ENCODE measurements at regions not wholly inside any gene's neighbourhood (a gene's known extent, or its start where the extent isn't known, plus 50 kb on each side); places are given as distances from the start of the nearest gene placed in this dataset.

DNA sequence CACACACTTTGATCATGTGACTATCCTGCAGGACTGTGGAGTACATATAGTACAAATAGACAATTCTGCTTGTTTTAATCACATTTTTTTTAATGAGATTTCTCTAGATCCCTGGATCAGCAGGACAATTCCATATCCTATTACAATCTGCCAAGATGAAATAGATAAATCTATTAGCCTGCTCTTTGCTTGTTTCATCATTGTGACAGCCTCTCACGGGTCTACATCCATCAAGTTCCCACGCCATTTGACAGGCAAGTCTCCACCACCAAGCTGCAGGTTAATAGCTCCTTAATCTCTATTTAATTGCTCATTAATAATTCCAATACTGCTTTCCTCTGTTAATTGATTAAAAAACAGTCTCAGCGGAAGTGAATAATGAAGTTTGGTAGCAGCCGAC is 671.5 kb downstream of the CCSER2 start:
- no peaks in the 10 kb centered on the region for H3K4me1 Mint-ChIP-seq
- H3K36me3 Mint-ChIP-seq: no peaks in the 10 kb centered on the region
- H3K9me3 ChIP-seq: no peaks in the 10 kb centered on the region
- peaks cover 0 to 4% (median 0%) of the 10 kb centered on the region in 3 donors for H3K9me3 Mint-ChIP-seq
- no peaks in the 10 kb centered on the region for H3K27me3 Mint-ChIP-seq
- no peak overlapping the region for H3K4me3 ChIP-seq (ENCODE audit: control insufficient read depth in 1 of 2, extremely low read depth in 1 of 2, low read length in 1 of 2)
- DNase-seq: no peak
- H3K27me3 ChIP-seq (replicated peaks in 1 of 2; ENCODE audit: control insufficient read depth in 2 of 2, extremely low read depth in 1 of 2, insufficient read depth in 2 of 2, low read length in 1 of 2): no peaks in the 10 kb centered on the region
- no peak overlapping the region for H3K27ac ChIP-seq (ENCODE audit: low read length)
- ChIA-PET CTCF (no interaction called here), POLR2A (no interaction called here)
- ATAC-seq (replicated peaks in 1 of 4): no peak
- H3K27ac Mint-ChIP-seq: no peak overlapping the region
- no peaks in the 10 kb centered on the region for H3K4me1 ChIP-seq (ENCODE audit: control insufficient read depth in 1 of 2, extremely low read depth in 1 of 2, insufficient read depth in 2 of 2, low read length in 2 of 2)
- no CpG with 5 or more reads among the region's 4 CpGs for WGBS (ENCODE audit: insufficient coverage)
- H3K36me3 ChIP-seq (ENCODE audit: control insufficient read depth in 2 of 2, extremely low read depth in 1 of 2, insufficient read depth in 1 of 2, low read length in 1 of 2): no peaks in the 10 kb centered on the region
- H3K4me3 Mint-ChIP-seq: no peak overlapping the region

DNA sequence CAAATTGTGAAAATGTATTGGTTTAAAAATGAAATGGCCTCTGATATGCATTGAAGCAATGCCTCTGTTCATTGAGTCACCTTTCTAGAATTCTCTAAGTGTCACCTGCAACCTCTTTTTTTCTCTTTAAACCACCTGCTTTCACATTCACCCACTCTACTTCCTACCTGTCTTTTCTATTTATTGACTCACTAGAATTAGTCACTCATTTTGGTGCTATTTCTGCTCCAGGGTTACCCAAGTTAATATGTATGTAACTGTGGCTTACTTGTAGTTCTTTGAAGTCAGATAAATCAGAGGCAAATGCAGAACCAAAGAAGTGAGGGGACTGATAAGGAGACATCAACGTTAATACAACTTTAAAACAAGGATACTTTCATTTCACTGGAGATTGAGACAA is 674.7 kb downstream of the CCSER2 start:
- Mint-ChIP-seq H3K27ac (no peak overlapping the region), H3K36me3 (no peaks in the 10 kb centered on the region), H3K27me3 (no peaks in the 10 kb centered on the region), H3K9me3 (peaks cover 0 to 3% (median 3%) of the 10 kb centered on the region in 3 donors), H3K4me3 (no peak overlapping the region), H3K4me1 (no peaks in the 10 kb centered on the region)
- Histone ChIP-seq H3K4me1 (ENCODE audit: control insufficient read depth in 1 of 2, extremely low read depth in 1 of 2, insufficient read depth in 2 of 2, low read length in 2 of 2) (no peaks in the 10 kb centered on the region), H3K36me3 (ENCODE audit: control insufficient read depth in 2 of 2, extremely low read depth in 1 of 2, insufficient read depth in 1 of 2, low read length in 1 of 2) (no peaks in the 10 kb centered on the region), H3K27me3 (replicated peaks in 1 of 2; ENCODE audit: control insufficient read depth in 2 of 2, extremely low read depth in 1 of 2, insufficient read depth in 2 of 2, low read length in 1 of 2) (no peaks in the 10 kb centered on the region), H3K27ac (ENCODE audit: low read length) (no peak overlapping the region), H3K9me3 (no peaks in the 10 kb centered on the region), H3K4me3 (ENCODE audit: control insufficient read depth in 1 of 2, extremely low read depth in 1 of 2, low read length in 1 of 2) (no peak overlapping the region)
- no CpG with 5 or more reads among the region's 1 CpG for WGBS (ENCODE audit: insufficient coverage)
- POLR2A ChIA-PET: no interaction called here
- ATAC-seq (replicated peaks in 1 of 4) (no peak), DNase-seq (no peak)
- CTCF ChIA-PET: no interaction called here

DNA sequence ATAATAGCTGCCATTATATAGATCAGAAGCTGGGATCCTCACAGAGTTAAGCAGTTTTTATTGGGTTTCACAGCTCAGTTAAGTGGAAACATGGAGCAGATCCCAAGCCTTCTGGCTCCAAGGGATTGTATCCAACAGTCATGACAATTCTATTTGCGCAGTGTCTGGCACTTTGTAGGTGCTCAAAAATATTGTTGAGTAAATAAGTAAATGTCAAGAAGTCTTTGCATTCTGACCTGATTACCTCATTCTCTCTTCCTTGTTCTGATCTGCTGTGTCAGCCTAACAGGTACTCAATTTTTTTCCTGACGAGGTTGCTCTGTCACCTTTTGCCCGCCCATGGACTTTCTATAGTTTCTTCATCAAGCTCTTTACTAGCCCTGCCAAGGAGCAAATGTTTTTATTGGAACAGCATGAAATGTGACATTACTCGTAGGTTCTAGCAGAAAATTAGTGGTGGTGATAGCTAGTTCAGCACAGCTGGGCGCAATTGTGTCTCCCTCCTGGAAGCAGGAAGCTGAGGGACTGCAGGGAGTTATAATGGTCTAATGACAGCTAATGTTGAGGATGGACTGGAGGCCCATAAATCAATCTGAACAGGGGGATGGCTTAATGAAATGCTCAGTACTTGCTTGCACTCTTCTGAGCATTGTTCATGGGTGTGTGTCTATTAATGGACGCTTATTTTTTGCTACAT is 680.2 kb downstream of the CCSER2 start:
- H3K27me3 ChIP-seq (replicated peaks in 1 of 2; ENCODE audit: control insufficient read depth in 2 of 2, extremely low read depth in 1 of 2, insufficient read depth in 2 of 2, low read length in 1 of 2): no peaks in the 10 kb centered on the region
- Mint-ChIP-seq H3K4me1 (no peaks in the 10 kb centered on the region), H3K27me3 (no peaks in the 10 kb centered on the region), H3K9me3 (peaks cover 0 to 3% (median 0%) of the 10 kb centered on the region in 3 donors), H3K36me3 (no peaks in the 10 kb centered on the region), H3K27ac (no peak overlapping the region), H3K4me3 (no peak overlapping the region)
- POLR2A ChIA-PET: no interaction called here
- CTCF ChIA-PET: no interaction called here
- H3K9me3 ChIP-seq: no peaks in the 10 kb centered on the region
- H3K36me3 ChIP-seq (ENCODE audit: control insufficient read depth in 2 of 2, extremely low read depth in 1 of 2, insufficient read depth in 1 of 2, low read length in 1 of 2): no peaks in the 10 kb centered on the region
- no peak overlapping the region for H3K4me3 ChIP-seq (ENCODE audit: control insufficient read depth in 1 of 2, extremely low read depth in 1 of 2, low read length in 1 of 2)
- ATAC-seq (replicated peaks in 1 of 4) (no peak), DNase-seq (no peak)
- no peak overlapping the region for H3K27ac ChIP-seq (ENCODE audit: low read length)
- WGBS (ENCODE audit: insufficient coverage): 72% methylated on average over 2 of the region's 6 CpGs
- H3K4me1 ChIP-seq (ENCODE audit: control insufficient read depth in 1 of 2, extremely low read depth in 1 of 2, insufficient read depth in 2 of 2, low read length in 2 of 2): no peaks in the 10 kb centered on the region

DNA sequence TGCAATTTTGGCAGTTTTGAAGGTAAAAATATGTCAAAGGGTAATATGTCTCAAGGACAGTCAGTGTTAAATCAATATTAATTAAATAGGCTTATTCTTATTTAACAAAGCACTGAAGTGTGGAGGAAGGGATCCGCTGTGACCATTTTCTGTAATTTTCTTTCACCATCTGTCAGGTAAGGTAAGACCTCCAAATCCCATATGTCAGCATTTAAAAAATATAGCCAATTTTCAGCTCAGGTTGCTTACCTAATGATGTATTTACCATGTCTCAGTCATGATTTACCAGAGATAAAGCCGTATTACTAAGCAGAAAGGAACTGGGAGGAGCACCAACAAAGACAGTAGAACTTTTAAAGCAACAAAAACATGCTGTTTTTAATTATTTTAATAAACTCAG is 683.9 kb downstream of the CCSER2 start:
- H3K27ac ChIP-seq (ENCODE audit: low read length): no peak overlapping the region
- Mint-ChIP-seq H3K27ac (no peak overlapping the region), H3K27me3 (no peaks in the 10 kb centered on the region), H3K36me3 (no peaks in the 10 kb centered on the region), H3K4me1 (no peaks in the 10 kb centered on the region), H3K4me3 (no peak overlapping the region), H3K9me3 (no peaks in the 10 kb centered on the region)
- no CpG with 5 or more reads among the region's 2 CpGs for WGBS (ENCODE audit: insufficient coverage)
- no peaks in the 10 kb centered on the region for H3K4me1 ChIP-seq (ENCODE audit: control insufficient read depth in 1 of 2, extremely low read depth in 1 of 2, insufficient read depth in 2 of 2, low read length in 2 of 2)
- H3K4me3 ChIP-seq (ENCODE audit: control insufficient read depth in 1 of 2, extremely low read depth in 1 of 2, low read length in 1 of 2): no peak overlapping the region
- no peaks in the 10 kb centered on the region for H3K27me3 ChIP-seq (replicated peaks in 1 of 2; ENCODE audit: control insufficient read depth in 2 of 2, extremely low read depth in 1 of 2, insufficient read depth in 2 of 2, low read length in 1 of 2)
- POLR2A ChIA-PET: no interaction called here
- H3K36me3 ChIP-seq (ENCODE audit: control insufficient read depth in 2 of 2, extremely low read depth in 1 of 2, insufficient read depth in 1 of 2, low read length in 1 of 2): no peaks in the 10 kb centered on the region
- no peaks in the 10 kb centered on the region for H3K9me3 ChIP-seq
- CTCF ChIA-PET: interaction anchor here in 1 of 2 donors (0.7 kb wide), 1 partner anchor 10 kb away, joined by 3 read pairs; no protein-coding TSS in a partner anchor
- ATAC-seq (replicated peaks in 1 of 4) (no peak), DNase-seq (no peak)

DNA sequence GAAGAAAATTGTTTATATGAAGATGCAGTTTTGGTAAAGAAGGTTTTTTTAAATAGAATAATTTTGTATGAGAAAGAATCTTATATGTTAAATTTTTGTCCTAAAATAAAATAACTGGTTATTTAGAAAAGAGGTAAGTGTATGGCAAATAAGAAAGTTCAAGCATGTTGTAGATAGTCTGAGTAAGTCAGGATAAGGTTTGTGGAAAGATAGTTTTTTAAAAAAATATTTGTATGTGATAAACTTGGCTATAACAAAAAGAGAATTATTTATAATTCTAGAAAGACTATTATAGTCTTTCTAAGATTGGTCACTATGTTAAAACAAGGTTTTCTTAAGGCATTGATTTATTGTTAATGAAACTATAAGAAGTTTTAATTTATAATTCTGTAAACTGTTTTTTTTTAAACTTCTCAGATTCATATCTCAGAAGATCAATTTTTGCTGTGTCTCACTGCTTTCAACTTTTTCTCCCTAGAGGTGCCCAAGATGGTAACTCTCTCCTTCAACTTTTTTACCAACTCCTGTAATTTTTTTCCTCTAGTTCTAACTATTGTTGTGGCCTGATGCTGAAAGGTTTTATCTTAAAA is 698.6 kb downstream of the CCSER2 start:
- ATAC-seq (replicated peaks in 1 of 4): no peak

DNA sequence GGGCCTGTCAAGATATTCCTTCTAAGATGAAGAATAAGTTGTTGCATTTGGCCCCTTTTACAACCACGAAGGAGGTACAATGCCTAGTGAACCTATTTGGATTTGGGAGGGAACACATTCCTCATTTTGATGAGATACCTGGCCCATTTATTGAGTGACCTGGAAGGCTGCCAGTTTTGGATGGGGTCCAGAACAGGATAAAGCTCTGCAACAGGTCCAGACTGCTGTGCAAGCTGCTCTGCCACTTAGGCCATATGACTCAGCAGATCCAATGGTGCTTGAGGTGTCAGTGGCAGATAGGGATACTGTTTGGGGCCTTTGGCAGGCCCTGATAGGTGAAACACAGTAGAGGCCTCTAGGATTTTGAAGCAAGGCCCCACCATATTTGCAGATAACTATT is 704.6 kb downstream of the CCSER2 start:
- Histone ChIP-seq H3K4me1 (ENCODE audit: control insufficient read depth in 1 of 2, extremely low read depth in 1 of 2, insufficient read depth in 2 of 2, low read length in 2 of 2) (no peaks in the 10 kb centered on the region), H3K36me3 (ENCODE audit: control insufficient read depth in 2 of 2, extremely low read depth in 1 of 2, insufficient read depth in 1 of 2, low read length in 1 of 2) (no peaks in the 10 kb centered on the region), H3K4me3 (ENCODE audit: control insufficient read depth in 1 of 2, extremely low read depth in 1 of 2, low read length in 1 of 2) (no peak overlapping the region), H3K9me3 (no peaks in the 10 kb centered on the region), H3K27me3 (replicated peaks in 1 of 2; ENCODE audit: control insufficient read depth in 2 of 2, extremely low read depth in 1 of 2, insufficient read depth in 2 of 2, low read length in 1 of 2) (no peaks in the 10 kb centered on the region), H3K27ac (ENCODE audit: low read length) (no peak overlapping the region)
- no peak overlapping the region for H3K27ac Mint-ChIP-seq
- no peak overlapping the region for H3K4me3 Mint-ChIP-seq
- ATAC-seq (replicated peaks in 1 of 4): no peak
- no peak for DNase-seq
- peaks cover 6 to 22% (median 19%) of the 10 kb centered on the region in 3 donors for H3K9me3 Mint-ChIP-seq
- ChIA-PET POLR2A (no interaction called here), CTCF (no interaction called here)
- whole genome bisulfite sequencing (ENCODE audit: insufficient coverage): 75% methylated on average over 1 of the region's 1 CpG
- H3K27me3 Mint-ChIP-seq: no peaks in the 10 kb centered on the region
- no peaks in the 10 kb centered on the region for H3K4me1 Mint-ChIP-seq
- H3K36me3 Mint-ChIP-seq: no peaks in the 10 kb centered on the region

More for the DNA sequence above, 698.6 kb downstream of the CCSER2 start:
- Histone ChIP-seq H3K36me3 (ENCODE audit: control insufficient read depth in 2 of 2, extremely low read depth in 1 of 2, insufficient read depth in 1 of 2, low read length in 1 of 2) (no peaks in the 10 kb centered on the region), H3K27me3 (replicated peaks in 1 of 2; ENCODE audit: control insufficient read depth in 2 of 2, extremely low read depth in 1 of 2, insufficient read depth in 2 of 2, low read length in 1 of 2) (no peaks in the 10 kb centered on the region), H3K9me3 (no peaks in the 10 kb centered on the region), H3K4me3 (ENCODE audit: control insufficient read depth in 1 of 2, extremely low read depth in 1 of 2, low read length in 1 of 2) (no peak overlapping the region), H3K4me1 (ENCODE audit: control insufficient read depth in 1 of 2, extremely low read depth in 1 of 2, insufficient read depth in 2 of 2, low read length in 2 of 2) (no peaks in the 10 kb centered on the region), H3K27ac (ENCODE audit: low read length) (no peak overlapping the region)
- H3K27me3 Mint-ChIP-seq: no peaks in the 10 kb centered on the region
- no peak overlapping the region for H3K4me3 Mint-ChIP-seq
- H3K9me3 Mint-ChIP-seq: peaks cover 11 to 15% (median 11%) of the 10 kb centered on the region in 3 donors
- no peaks in the 10 kb centered on the region for H3K36me3 Mint-ChIP-seq
- no peaks in the 10 kb centered on the region for H3K4me1 Mint-ChIP-seq
- ChIA-PET POLR2A (no interaction called here), CTCF (no interaction called here)
- DNase-seq: no peak
- H3K27ac Mint-ChIP-seq: no peak overlapping the region

DNA sequence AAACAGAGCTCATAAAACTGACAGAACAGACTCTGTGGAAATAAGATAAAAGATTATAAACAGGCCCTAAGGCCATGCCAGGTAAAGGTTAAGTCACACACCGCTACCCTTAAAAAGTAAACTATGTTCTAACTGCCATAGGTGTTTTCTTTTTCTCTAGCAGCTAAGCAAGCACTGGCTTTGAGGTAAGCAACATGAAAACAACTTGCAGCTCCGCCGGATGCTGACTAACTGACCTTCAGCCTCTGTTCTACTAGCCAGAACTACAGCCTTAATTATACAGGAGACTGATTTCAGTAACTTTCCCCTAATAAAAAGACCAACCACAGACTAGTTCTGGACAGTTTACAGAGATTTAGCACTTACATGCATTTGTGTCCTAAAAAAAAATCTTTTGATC is 708.3 kb downstream of the CCSER2 start:
- no peaks in the 10 kb centered on the region for H3K4me1 Mint-ChIP-seq
- H3K27ac Mint-ChIP-seq: no peak overlapping the region
- no peaks in the 10 kb centered on the region for H3K27me3 Mint-ChIP-seq
- Histone ChIP-seq H3K36me3 (ENCODE audit: control insufficient read depth in 2 of 2, extremely low read depth in 1 of 2, insufficient read depth in 1 of 2, low read length in 1 of 2) (no peaks in the 10 kb centered on the region), H3K27me3 (replicated peaks in 1 of 2; ENCODE audit: control insufficient read depth in 2 of 2, extremely low read depth in 1 of 2, insufficient read depth in 2 of 2, low read length in 1 of 2) (no peaks in the 10 kb centered on the region), H3K4me1 (ENCODE audit: control insufficient read depth in 1 of 2, extremely low read depth in 1 of 2, insufficient read depth in 2 of 2, low read length in 2 of 2) (no peaks in the 10 kb centered on the region), H3K4me3 (ENCODE audit: control insufficient read depth in 1 of 2, extremely low read depth in 1 of 2, low read length in 1 of 2) (no peak overlapping the region), H3K27ac (ENCODE audit: low read length) (no peak overlapping the region), H3K9me3 (no peaks in the 10 kb centered on the region)
- POLR2A ChIA-PET: no interaction called here
- DNase-seq: no peak
- H3K4me3 Mint-ChIP-seq: no peak overlapping the region
- H3K9me3 Mint-ChIP-seq: peaks cover 16 to 26% (median 20%) of the 10 kb centered on the region in 3 donors
- ATAC-seq (replicated peaks in 1 of 4): no peak
- CTCF ChIA-PET: no interaction called here
- WGBS (ENCODE audit: insufficient coverage): no CpG with 5 or more reads among the region's 3 CpGs
- H3K36me3 Mint-ChIP-seq: no peaks in the 10 kb centered on the region
